HepG2 (cell line): ENCODE measurements at regions not wholly inside any gene's neighbourhood (a gene's known extent, or its start where the extent isn't known, plus 50 kb on each side); places are given as distances from the start of the nearest gene placed in this dataset.

Source experiments
- ATAC-seq: fragments of 200-7000 bp; cut with Tn5 transposase; 3 replicates; pipeline ENCODE4 v1.9.1; 2020; ENCODE audit warnings: mild to moderate bottlenecking, moderate library complexity
- BruUV-seq: library from RNA; stranded (reverse); fragments of 400-500 nt; replicated peaks from 2 replicates; lab custom pipeline; 2021; lab: Mats Ljungman, UMichigan
- CTCF ChIA-PET: fragments of 300-600 bp; formaldehyde crosslinking; extraction: SDS; loops from one replicate; lab custom pipeline; 2021; ENCODE audit warnings: low total read pairs, inconsistent platforms, low intra/inter-chr PET ratio; lab: Yijun Ruan, JAX
- POLR2A ChIA-PET: fragments of 350-600 bp; sonication (Branson Sonifier 250); formaldehyde crosslinking; loops from one replicate; lab custom pipeline; 2020; ENCODE audit warnings: antibody characterized with exemption, inconsistent platforms; lab: Yijun Ruan, JAX
- DNase-seq: peaks from one replicate; pipeline ENCODE4 v3.0.0-alpha.2; 2015; ENCODE audit warnings: low spot score
- FAIRE-seq: peaks from 3 replicates; lab custom pipeline; 2011; peaks lifted over from hg19 to GRCh38; lab: Jason Lieb, UNC
- H2AFZ ChIP-seq: one replicate; pipeline ENCODE4 v1.6.1; 2011; ENCODE audit warnings: low read length, inconsistent platforms
- H3K27ac ChIP-seq: fragments of 300-600 bp; 3 replicates; pipeline ENCODE4 v1.8.0; 2011; ENCODE audit warnings: mixed run types, mild to moderate bottlenecking, mixed read lengths, low read length, inconsistent platforms; ENCODE audit not compliant: insufficient read depth; ENCODE audit errors: extremely low read length
- H3K27me3 ChIP-seq, 2 experiments: fragments of 200-600 bp in 1 of 2; 2 replicates in 1 of 2; 3 replicates in 1 of 2; pipeline versions ENCODE4 v1.6.0 to v1.8.0; 2011; ENCODE audit warnings: low read length in 2 of 2, mild to moderate bottlenecking in 2 of 2, moderate library complexity in 2 of 2, inconsistent platforms in 1 of 2; ENCODE audit not compliant: insufficient read depth in 2 of 2, control insufficient read depth in 1 of 2
- H3K36me3 ChIP-seq, 2 experiments: fragments of 200-600 bp in 1 of 2; replicated peaks in 1 of 2; 2 replicates in 1 of 2; 3 replicates in 1 of 2; pipeline versions ENCODE4 v1.5.1 to v1.8.0; 2011; ENCODE audit warnings: low read length in 2 of 2, inconsistent platforms in 1 of 2; ENCODE audit not compliant: insufficient read depth in 2 of 2, control insufficient read depth in 1 of 2
- H3K4me1 ChIP-seq: 2 replicates; pipeline ENCODE4 v1.5.1; 2012; ENCODE audit warnings: low read length, inconsistent platforms; ENCODE audit not compliant: insufficient read depth
- H3K4me2 ChIP-seq: 2 replicates; pipeline ENCODE4 v1.6.0; 2011; ENCODE audit warnings: low read depth, low read length, inconsistent platforms
- H3K4me3 ChIP-seq, 3 experiments: fragments of 200-600 bp in 1 of 3; sonication (generic), shearing (Covaris generic) in 1 of 3; replicated peaks in 1 of 3; 2 replicates each; pipeline ENCODE4 v1.5.1; 2011 to 2016; ENCODE audit warnings: low read length in 3 of 3, inconsistent platforms in 2 of 3, low read depth in 2 of 3, mild to moderate bottlenecking in 2 of 3, control low read depth in 1 of 3, mixed read lengths in 1 of 3; ENCODE audit not compliant: insufficient read depth in 1 of 3
- H3K79me2 ChIP-seq: one replicate; pipeline ENCODE4 v1.6.1; 2011; ENCODE audit warnings: low read length, inconsistent platforms; ENCODE audit not compliant: insufficient read depth
- H3K9ac ChIP-seq: 2 replicates; pipeline ENCODE4 v1.6.0; 2011; ENCODE audit warnings: mild to moderate bottlenecking, low read depth, low read length, inconsistent platforms; ENCODE audit not compliant: insufficient read depth
- H3K9me3 ChIP-seq: 2 replicates; pipeline ENCODE4 v1.5.1; 2012; ENCODE audit warnings: mild to moderate bottlenecking, low read length
- H4K20me1 ChIP-seq: 2 replicates; pipeline ENCODE4 v1.6.0; 2011; ENCODE audit warnings: inconsistent platforms, mild to moderate bottlenecking, low read length, moderate library complexity; ENCODE audit not compliant: insufficient read depth
- CREB1 ChIP-seq, 2 experiments: fragments of 450-650 bp in 1 of 2; IDR thresholded peaks; 2 replicates each; pipeline ENCODE4 v1.6.1; 2016 to 2017; ENCODE audit warnings: control low read depth in 1 of 2, mild to moderate bottlenecking in 1 of 2, missing compliant biosample characterization in 1 of 2, missing genetic modification characterization in 1 of 2
- MEIS2 ChIP-seq: sonication (generic); formaldehyde crosslinking; IDR thresholded peaks from 2 replicates; pipeline ENCODE4 v1.9.0; 2021; ENCODE audit warnings: mild to moderate bottlenecking, missing genetic modification reagents
- MLLT10 ChIP-seq: sonication (generic); formaldehyde crosslinking; IDR thresholded peaks from 2 replicates; pipeline ENCODE4 v1.4.0; 2020; ENCODE audit warnings: missing genetic modification reagents
- PAWR ChIP-seq: sonication (generic); formaldehyde crosslinking; IDR thresholded peaks from 2 replicates; pipeline ENCODE4 v1.4.0; 2020; ENCODE audit warnings: missing genetic modification reagents, mild to moderate bottlenecking, borderline replicate concordance
- PREB ChIP-seq: sonication (generic); formaldehyde crosslinking; IDR thresholded peaks from 2 replicates; pipeline ENCODE4 v1.4.0; 2020; ENCODE audit warnings: missing genetic modification reagents
- RAD51 ChIP-seq: fragments of 450-650 bp; IDR thresholded peaks from 2 replicates; pipeline ENCODE4 v1.6.1; 2016; ENCODE audit warnings: borderline replicate concordance
- TAF15 ChIP-seq: fragments of 200-400 bp; formaldehyde crosslinking; IDR thresholded peaks from one replicate; pipeline ENCODE4 v1.6.1; 2018; ENCODE audit warnings: mild to moderate bottlenecking, low read depth, low read length; ENCODE audit not compliant: poor library complexity, severe bottlenecking
- ZNF224 ChIP-seq: sonication (generic); formaldehyde crosslinking; IDR thresholded peaks from 2 replicates; pipeline ENCODE4 v1.5.0; 2020; ENCODE audit warnings: mild to moderate bottlenecking, missing genetic modification reagents
- ZNF557 ChIP-seq: sonication (generic); formaldehyde crosslinking; IDR thresholded peaks from 2 replicates; pipeline ENCODE4 v1.4.0; 2020; ENCODE audit warnings: missing genetic modification reagents
- WGBS: methylation state at CpG from one replicate; pipeline ENCODE4 v1.1.6; 2017; ENCODE audit warnings: low lambda C conversion rate; 5-methylcytosine and 5-hydroxymethylcytosine counted together
- in situ Hi-C: cut with HindIII; loops from 2 replicates; pipeline ENCODE4 v1.10.0; 2017; ENCODE audit warnings: low pct_unique_long_range_greater_than_20kb; ENCODE audit not compliant: extremely low pct_ligation_motif_present
- intact Hi-C: fragments of 100-400 bp; cut with micrococcal nuclease; formaldehyde crosslinking; loops from one replicate; pipeline ENCODE4 v1.10.0; 2022; ENCODE audit not compliant: unreplicated experiment
- TF ChIP-seq, protein P1 (sequence below): sonication (generic); formaldehyde crosslinking; IDR thresholded peaks from 2 replicates; pipeline ENCODE4 v1.4.0; 2020; ENCODE audit warnings: mild to moderate bottlenecking, low read depth, missing genetic modification reagents
- TF ChIP-seq, protein P2 (sequence below): sonication (generic); formaldehyde crosslinking; IDR thresholded peaks from 2 replicates; pipeline ENCODE4 v1.8.1; 2023; ENCODE audit warnings: mild to moderate bottlenecking, missing genetic modification reagents
- TF ChIP-seq, protein P3 (sequence below): sonication (generic); formaldehyde crosslinking; IDR thresholded peaks from 2 replicates; pipeline ENCODE4 v1.9.0; 2021; ENCODE audit warnings: missing genetic modification reagents, borderline replicate concordance
- TF ChIP-seq, protein P4 (sequence below): sonication (generic); formaldehyde crosslinking; IDR thresholded peaks from 2 replicates; pipeline ENCODE4 v1.5.0; 2020; ENCODE audit warnings: missing genetic modification reagents, mild to moderate bottlenecking, borderline replicate concordance

DNA sequence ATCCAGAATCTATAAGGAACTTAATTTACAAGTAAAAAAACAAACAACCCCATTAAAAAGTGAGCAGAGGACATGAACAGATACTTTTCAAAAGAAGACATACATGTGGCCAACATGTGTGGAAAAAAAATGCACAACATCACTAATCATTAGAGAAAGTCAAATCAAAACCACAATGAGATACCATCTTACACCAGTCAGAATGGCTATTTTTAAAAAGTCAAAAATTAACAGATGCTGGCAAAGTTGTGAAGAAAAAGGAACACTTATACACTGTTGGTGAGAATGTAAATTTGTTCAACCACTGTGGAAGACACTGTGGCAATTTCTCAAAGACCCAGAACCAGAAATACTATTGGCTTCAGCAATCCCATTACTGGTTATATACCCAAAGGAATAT, 830.0 kb upstream of the ALCAM start:
- no peaks in the 10 kb centered on the region for H3K4me1 ChIP-seq
- no peak overlapping the region for H3K9ac ChIP-seq
- ATAC-seq: no peak
- ChIA-PET POLR2A (no interaction called here), CTCF (no interaction called here)
- in situ Hi-C loops (no loop called here), intact Hi-C loops (no loop called here)
- no peaks in the 10 kb centered on the region for H3K27me3 ChIP-seq
- H3K36me3 ChIP-seq: no peaks in the 10 kb centered on the region
- no peak overlapping the region for H3K4me3 ChIP-seq
- DNase-seq: no peak
- no peaks in the 10 kb centered on the region for H3K79me2 ChIP-seq
- no TSS peak for BruUV-seq
- no peak for FAIRE-seq
- H3K9me3 ChIP-seq: no peaks in the 10 kb centered on the region; the same call in 1 of the 2 replicates
- H2AFZ ChIP-seq: no peak overlapping the region
- no peak overlapping the region for H3K27ac ChIP-seq
- no peaks in the 10 kb centered on the region for H4K20me1 ChIP-seq
- TF ChIP-seq, protein P1, sequence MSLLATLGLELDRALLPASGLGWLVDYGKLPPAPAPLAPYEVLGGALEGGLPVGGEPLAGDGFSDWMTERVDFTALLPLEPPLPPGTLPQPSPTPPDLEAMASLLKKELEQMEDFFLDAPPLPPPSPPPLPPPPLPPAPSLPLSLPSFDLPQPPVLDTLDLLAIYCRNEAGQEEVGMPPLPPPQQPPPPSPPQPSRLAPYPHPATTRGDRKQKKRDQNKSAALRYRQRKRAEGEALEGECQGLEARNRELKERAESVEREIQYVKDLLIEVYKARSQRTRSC: no peak
- no peak for TF ChIP-seq ZNF224 (CRISPR knock-in tag)
- no peak overlapping the region for H3K4me2 ChIP-seq

- ChIA-PET CTCF (no interaction called here), POLR2A (no interaction called here)
- BruUV-seq: no TSS peak
- Histone ChIP-seq H3K27me3 (no peaks in the 10 kb centered on the region), H2AFZ (no peak overlapping the region), H3K4me3 (no peak overlapping the region), H3K9ac (no peak overlapping the region), H3K36me3 (no peaks in the 10 kb centered on the region), H3K4me1 (no peaks in the 10 kb centered on the region), H3K9me3 (no peaks in the 10 kb centered on the region; the same call in 1 of the 2 replicates), H3K79me2 (no peaks in the 10 kb centered on the region), H4K20me1 (no peaks in the 10 kb centered on the region), H3K27ac (no peak overlapping the region), H3K4me2 (no peak overlapping the region)
- ATAC-seq (no peak), FAIRE-seq (no peak), DNase-seq (no peak)
- intact Hi-C loops: no loop called here
- 14% methylated on average over 3 of the region's 3 CpGs for WGBS
- in situ Hi-C loops: no loop called here
- no peak for TF ChIP-seq RAD51
- no peak for TF ChIP-seq PAWR (CRISPR knock-in tag)
- TF ChIP-seq, protein P2, sequence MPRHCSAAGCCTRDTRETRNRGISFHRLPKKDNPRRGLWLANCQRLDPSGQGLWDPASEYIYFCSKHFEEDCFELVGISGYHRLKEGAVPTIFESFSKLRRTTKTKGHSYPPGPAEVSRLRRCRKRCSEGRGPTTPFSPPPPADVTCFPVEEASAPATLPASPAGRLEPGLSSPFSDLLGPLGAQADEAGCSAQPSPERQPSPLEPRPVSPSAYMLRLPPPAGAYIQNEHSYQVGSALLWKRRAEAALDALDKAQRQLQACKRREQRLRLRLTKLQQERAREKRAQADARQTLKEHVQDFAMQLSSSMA (CRISPR knock-in tag): no peak
- TF ChIP-seq, protein P3, sequence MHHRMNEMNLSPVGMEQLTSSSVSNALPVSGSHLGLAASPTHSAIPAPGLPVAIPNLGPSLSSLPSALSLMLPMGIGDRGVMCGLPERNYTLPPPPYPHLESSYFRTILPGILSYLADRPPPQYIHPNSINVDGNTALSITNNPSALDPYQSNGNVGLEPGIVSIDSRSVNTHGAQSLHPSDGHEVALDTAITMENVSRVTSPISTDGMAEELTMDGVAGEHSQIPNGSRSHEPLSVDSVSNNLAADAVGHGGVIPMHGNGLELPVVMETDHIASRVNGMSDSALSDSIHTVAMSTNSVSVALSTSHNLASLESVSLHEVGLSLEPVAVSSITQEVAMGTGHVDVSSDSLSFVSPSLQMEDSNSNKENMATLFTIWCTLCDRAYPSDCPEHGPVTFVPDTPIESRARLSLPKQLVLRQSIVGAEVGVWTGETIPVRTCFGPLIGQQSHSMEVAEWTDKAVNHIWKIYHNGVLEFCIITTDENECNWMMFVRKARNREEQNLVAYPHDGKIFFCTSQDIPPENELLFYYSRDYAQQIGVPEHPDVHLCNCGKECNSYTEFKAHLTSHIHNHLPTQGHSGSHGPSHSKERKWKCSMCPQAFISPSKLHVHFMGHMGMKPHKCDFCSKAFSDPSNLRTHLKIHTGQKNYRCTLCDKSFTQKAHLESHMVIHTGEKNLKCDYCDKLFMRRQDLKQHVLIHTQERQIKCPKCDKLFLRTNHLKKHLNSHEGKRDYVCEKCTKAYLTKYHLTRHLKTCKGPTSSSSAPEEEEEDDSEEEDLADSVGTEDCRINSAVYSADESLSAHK: no peak
- TF ChIP-seq PREB (CRISPR knock-in tag): no peak
- TF ChIP-seq, protein P4, sequence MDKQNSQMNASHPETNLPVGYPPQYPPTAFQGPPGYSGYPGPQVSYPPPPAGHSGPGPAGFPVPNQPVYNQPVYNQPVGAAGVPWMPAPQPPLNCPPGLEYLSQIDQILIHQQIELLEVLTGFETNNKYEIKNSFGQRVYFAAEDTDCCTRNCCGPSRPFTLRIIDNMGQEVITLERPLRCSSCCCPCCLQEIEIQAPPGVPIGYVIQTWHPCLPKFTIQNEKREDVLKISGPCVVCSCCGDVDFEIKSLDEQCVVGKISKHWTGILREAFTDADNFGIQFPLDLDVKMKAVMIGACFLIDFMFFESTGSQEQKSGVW (CRISPR knock-in tag): no peak
- no peak for TF ChIP-seq TAF15
- TF ChIP-seq ZNF557 (CRISPR knock-in tag): no peak
- no peak for TF ChIP-seq MEIS2 (CRISPR knock-in tag)
- no peak for TF ChIP-seq MLLT10
- no peak for TF ChIP-seq CREB1 (IDR thresholded peaks at IDR 0.05)
- TF ChIP-seq CREB1 (CRISPR knock-in tag; IDR thresholded peaks at IDR 0.05): no peak
Measured at GRCh38 chr3:104537323-104537722, 829.4 kb upstream of the ALCAM start.
